Activated effector memory CD4-positive, alpha-beta T cell treated with Interleukin-2 at 50 U/mL for 16 hours (primary cell): ENCODE measurements at regions not wholly inside any gene's neighbourhood (a gene's known extent, or its start where the extent isn't known, plus 50 kb on each side); places are given as distances from the start of the nearest gene placed in this dataset.
"Not testable (repeated sequence)": the region's sequence is repeated elsewhere in the genome, so short reads cannot be mapped to it uniquely, and the experiment has no call there.

Experiments
- DNase-seq: peaks from one replicate; pipeline ENCODE4 v3.0.0-alpha.2; 2020

DNA sequence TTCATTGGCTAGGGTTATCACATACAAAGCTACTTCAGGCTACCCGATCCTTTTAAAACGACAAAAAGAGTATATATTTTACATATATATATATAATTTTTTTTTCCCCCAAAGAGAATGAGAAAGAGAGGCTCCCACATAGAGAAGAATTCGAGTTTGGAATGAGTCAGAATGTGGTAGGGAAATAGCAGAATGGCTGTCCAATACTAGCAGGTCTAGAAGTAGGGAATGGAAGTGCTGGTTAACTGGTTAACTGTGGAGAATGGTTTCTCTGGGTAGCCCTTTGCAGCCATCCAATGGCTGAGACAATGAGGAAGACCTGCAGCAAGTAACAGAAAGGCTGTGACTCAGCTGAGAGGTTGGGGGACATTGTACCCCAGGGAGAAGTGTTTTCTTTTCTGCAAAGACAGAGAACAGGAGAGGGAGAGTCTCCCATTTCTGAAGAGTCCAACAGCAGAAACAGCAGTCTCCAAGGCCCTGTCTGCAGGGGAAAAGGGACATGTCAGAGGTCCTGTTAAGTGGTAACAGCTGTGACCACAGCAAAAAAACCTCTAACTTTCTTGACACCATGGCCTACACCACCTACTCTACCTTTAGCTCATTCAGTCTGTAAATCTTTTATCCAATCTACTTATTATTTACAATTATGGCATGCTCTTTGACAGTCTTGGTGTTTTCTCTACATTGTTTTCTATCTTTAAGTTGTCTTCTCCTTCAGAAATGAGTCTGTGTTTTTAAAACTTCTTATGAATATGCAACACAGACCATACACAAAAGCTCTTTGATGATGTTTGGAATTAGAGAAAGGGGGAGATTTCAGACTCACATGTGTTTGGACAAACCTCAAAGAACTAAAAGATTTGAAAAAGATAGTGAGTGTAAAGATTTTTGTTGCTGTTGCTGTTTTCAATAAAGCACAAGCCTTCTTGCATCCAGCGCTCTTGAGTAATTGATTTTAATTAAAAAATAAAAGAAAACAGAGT, 116.1 kb upstream of the SLC7A14 start:
- no peak for DNase-seq

DNA sequence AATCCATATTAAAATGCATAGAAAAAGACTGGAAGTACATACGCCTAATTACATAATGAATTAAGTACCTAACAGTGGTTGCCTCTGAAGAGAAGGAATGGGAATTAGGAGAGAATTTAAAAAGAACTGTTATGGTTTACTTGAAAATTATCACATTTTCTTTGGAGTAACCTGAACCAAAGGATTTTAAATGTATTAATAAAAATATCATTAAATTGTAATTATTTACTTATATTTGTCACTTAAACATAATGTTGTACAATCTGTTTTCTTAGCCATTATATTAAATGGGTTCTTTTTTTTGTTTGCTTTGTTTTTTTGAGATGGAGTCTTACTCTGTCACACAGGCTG, 114.2 kb upstream of the SLC7A14 start:
- no peak for DNase-seq

DNA sequence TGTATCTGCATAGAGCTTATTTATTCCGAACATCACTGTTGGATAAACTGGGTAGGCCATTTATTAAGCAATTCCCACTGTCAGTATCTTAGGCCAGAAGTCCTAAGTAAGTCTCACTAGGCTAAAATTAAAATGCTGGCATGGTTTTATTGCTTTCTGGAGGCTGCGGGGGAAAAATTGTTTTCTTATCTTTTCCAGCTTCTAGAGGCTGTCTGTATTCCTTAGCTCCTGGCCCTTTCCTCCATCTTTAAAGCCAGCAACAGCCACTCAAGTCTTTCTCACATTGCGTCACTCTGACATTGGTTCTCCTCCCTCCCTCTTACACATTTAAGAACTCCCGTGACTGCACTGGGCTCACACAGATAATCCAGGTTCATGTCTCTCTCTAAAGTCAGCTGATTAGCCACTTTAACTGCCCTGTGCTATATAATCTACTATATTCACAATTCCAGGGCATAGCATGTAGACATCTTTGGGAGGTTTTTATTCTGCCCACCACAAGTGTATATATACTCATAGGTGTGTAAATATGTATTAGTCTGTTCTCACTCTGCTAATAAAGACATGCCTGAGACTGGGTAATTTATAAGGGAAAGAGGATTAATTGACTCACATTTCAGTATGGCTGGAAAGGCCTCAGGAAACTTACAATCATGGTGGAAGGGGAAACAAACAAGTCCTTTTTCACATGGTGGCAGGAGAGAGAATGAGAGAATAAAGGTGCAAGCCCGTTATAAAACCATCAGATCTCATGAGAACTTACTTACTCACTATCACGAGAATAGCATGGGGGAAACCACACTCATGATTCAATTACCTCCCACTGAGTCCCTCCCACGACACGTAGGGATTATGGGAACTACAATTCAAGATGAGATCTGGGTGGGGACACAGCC, 113.5 kb upstream of the SLC7A14 start:
- DNase-seq: no peak

DNA sequence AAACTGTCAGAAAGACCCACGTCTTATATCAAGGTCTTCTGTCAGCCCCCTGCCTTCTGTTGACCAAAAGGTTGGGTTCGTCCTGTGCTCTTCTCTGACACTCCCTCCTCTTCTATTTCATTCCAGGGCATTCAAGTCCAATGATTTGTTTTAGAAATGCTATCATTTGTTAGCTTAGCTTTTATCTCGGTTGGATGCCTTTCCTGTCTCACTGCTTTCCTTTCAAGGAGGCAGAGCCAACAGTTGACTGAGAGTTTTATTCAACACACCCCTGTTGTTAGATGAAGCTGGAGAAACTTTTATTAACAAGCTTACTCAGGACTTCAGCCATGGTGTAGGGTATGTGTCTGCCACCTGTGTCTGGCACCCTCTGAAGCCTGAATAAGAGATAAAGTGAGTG, 112.0 kb upstream of the SLC7A14 start:
- no peak for DNase-seq

DNA sequence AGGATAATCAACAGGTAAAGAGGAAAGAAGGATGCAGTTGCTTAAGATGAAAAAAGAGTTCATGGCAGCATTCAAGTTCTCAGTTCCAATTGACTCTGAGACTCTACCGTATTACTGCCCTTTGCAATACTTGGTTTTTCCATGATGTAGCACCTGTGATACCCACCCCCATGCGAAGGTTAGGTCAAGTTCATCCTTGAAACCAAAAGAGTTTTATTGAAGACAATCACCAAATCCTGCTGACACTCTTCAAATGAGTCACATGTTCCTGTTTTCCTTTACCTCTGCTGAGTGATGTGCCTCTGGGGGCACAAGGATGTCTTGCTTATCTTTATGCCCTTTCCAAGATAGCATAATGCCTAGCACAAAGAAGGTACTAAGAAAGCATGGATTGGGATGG, 111.3 kb upstream of the SLC7A14 start:
- no peak for DNase-seq

DNA sequence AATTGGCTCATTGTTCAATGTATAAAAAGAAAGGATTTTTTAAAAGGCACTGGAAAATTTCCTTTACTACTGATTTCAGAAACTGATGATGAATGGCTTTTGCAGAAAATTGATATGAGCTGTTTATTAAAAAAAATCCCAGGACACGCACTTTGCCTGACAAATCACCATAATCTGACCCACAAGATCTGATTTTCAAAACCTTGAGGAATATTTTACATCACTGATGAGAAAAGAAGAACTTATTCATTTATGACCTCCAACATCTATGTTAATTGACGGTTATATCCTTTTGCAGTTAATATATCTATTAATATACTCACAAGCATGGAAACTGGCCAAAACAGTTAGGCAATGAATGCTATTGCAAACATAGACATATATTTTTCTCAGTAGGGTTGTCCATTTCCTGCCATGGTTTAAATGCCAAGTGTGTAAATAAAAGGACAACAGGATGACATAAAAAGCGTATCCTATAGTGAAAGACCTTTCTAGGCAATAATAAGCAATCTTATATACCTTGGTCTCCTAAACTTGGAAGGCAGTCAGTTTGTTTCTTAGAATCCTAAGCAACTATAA, 109.7 kb upstream of the SLC7A14 start:
- DNase-seq: no peak

DNA sequence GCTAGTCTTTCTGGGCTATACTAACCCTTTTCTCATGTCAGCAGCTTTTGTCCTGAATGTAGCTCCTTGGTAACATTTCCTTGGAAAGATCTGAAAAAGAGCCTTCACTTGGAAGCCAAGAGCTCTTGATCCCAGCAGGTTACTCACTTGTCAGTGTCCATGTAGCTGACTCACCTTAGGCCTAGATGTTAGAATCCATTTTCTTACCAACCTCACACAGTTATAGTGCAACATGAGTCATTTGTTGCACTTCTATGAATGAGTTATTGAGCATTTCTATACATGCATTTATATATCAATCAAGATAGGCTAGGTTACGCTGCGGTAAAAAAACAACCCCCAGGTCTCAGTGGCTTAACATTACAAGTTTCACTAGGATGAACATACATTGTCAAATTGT, 106.8 kb upstream of the SLC7A14 start:
- DNase-seq: no peak

DNA sequence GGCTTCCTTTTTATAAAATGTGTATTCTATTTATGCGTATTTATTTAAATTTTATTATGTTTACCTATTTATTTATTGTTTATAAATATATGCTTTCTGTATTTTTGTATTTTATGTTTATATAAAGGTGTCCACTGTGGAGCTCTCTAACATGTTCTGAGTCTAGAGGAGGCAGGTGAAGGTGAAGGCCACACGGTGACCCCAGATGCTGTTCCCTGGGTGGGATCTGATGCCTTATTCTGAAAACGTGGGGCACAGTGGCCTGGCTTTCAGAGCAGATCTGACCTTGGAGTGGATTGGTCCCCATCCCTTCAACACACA, 104.7 kb upstream of the SLC7A14 start:
- no peak for DNase-seq

DNA sequence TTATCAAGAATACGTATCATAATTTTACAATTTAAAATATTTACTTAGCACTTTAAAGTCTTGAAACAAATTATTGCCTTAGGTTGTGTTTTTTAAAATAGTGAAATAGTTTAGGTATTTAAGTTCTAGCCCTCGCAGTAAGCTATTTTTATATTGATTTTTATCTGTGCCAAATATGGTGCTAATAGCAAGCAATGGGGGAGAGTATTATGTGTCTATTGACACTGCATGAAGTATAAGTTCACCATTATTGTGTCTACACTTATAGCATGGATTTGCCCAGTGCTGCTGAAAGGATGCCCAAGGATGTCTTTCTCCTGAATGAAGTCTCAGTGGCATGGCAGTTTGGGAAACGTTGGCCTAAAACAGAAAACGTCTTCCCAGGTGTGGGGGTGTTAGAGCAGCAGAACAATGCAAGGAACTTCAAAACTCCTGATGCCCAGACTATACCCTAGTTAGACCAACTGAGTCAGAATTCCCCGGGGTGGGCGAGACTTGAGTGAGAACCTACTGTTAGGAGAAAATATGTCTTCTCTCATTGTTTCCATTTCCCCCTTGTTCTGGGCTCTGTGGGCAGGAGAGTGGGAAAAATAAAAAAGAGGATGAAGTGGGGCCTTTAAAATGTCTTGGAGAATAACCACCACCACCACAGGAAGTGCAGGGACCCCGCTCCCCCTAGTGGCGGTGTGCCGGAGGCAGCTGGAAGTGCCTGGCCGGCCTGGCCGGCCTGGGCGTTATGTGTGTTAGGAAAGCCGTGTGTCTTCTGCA, 104.2 kb upstream of the SLC7A14 start:
- DNase-seq: peak; percentile 1

DNA sequence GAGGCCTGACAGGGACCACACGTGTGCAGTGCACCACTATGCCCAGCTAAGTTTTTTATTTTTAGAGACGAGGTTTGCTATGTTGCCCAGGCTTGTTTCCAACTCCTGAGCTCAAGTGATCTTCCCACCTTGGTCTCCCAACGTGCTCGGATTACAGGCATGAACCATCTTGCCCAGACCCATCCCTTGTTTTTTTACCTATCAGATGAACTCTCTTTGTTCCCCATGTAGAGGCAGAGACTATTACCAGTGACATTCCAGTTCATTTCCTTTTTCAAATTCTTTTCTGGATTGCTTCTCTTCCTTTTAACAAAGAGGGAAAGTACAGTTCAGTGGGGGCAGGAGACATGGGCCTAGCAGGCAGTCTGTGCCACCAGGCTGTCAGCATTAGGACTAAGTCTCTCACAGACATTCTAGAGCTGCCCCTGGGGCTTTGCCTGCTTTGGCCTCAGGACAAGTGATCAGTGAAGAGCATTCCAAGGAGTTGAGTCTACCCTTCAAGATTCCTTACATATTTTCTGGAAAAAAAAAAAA, 103.5 kb upstream of the SLC7A14 start:
- DNase-seq: no peak

DNA sequence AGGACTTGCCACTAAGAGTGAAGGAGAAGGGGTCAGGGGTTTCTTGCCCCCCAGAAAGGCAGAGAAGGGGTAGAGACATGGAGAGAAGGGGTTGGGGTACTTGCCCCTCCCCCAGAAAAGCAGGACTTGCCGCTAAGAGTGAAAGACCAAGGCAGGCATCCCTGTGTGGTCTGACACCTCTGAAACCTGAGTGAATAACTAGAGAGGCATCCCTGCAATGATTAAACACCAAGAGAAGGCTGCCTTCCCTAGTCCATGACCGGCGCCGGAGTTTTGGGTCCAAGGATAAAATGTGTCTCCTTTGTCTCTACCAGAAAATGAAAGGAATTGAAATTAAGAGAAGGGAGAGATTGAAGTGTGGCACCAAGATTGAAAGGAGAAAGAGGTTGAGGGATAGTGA, 102.3 kb upstream of the SLC7A14 start:
- DNase-seq: not testable (repeated sequence)

DNA sequence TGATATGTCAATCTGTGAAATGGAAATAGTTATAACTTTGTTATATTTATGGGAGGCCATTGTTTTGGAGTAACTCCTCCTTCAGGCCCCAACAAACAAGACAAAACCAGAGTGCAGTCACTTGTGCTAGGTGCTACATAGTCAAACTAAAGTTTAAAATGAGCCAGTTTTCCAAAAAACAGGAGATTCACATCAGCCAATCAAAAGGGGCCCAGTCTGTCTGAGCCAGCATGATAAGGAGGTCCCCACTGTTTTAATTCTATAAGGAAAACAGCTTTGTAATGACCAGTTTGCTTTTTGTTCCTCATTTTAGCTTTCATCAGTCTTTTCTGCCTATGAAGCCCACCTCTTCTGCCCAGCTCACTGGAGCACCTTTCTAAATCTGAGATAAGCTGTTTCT, 94.7 kb upstream of the SLC7A14 start:
- no peak for DNase-seq

DNA sequence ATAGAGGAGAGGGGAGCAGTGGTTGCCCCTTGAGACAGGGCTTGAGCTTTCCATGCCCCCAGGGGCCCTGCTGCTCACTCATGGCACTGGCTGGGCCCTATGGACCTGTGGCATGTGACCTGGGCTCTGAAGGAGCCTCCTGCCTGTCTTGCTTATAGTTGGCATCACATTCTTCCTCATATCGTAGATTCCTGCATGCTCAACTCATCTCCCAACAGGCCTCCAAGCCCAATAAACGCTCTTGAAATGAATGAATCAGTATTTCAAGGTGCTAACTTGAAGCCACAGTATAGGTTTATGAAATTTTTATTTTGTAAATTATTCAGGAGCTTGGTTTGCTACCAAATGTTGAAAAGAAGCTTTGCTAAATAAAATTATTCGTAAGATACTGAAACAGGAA, 93.3 kb upstream of the SLC7A14 start:
- no peak for DNase-seq

DNA sequence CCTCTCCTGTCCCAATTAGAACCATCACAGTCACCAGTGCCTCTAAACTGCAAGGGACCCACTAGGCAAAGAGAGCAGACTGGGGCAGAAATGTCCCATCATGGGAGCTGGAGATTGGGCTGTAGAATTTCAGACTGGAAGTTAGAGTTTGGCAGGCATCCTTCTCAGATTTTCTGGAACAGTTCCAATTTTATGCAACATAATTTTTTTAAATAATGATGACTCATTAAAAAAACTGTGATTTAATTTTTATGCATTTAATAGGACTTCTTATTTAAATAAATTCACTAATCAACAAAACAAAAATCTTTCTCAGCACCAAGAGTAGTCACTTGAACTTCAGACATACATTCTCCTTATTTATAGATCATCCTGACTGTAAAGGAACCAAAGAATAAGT, 84.6 kb upstream of the SLC7A14 start:
- DNase-seq: no peak

DNA sequence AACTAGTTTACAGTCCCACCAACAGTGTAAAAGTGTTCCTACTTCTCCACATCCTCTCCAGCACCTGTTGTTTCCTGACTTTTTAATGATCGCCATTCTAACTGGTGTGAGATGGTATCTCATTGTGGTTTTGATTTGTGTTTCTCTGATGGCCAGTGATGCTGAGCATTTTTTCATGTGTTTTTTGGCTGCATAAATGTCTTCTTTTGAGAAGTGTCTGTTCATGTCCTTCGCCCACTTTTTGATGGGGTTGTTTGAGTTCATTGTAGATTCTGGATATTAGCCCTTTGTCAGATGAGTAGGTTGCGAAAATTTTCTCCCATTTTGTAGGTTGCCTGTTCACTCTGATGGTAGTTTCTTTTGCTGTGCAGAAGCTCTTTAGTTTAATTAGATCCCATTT, 77.1 kb upstream of the SLC7A14 start:
- not testable (repeated sequence) for DNase-seq

DNA sequence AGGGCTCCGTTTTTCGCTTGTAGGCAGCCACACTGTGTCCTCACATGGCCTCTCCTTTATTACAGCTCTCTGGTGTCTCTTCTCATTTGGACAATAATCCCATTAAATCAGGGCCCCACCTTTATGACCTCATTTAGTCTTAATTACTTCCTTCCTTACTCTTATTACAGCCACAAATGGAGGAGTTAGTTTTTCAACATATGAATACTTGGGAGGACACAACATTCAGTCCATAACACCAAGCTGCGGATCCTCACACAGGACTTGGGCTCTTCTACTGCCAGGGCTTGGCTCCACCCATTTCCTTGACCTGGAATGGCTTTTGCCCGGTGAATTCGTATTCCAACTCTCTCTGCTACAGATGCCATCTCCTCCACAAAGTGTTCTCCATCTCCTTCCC, 74.3 kb upstream of the SLC7A14 start:
- DNase-seq: no peak

DNA sequence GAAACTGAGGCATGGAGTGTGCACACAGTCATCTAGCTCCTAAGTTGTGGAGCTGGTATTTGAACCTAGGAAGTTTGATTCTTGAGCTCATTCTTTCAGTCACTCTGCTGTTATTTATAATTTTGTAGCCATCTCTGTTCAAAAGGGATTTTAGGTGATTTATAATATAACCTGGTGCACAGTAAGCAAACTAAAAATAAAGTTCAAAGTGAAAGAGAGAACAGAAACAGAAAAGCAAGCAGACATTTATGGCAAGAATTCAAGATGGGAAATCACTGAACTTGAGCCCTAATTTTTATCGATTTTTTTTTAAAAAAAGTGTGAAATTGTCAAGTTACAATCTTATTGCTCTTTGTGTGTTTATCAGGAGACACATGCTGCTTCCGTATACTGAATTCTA, 71.4 kb upstream of the SLC7A14 start:
- DNase-seq: no peak

DNA sequence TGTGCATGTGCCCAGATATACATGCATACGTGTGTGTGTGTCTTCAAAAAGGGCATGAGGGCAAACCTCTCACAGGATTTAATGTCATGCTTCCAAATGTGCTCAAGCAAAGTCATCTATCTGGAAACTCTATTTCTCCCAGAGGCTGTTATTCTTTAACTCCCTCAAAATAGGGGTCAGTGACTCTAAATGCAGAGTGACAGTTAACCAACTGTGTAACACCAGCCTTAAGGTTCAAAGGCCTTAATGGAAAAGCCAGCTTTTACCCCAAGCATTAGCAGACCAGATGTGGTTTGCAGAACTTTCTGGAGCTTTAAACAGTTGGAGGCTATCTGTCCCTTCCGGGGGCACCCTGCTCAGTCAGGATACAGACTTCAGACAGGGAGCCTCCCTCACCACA, 70.4 kb upstream of the SLC7A14 start:
- no peak for DNase-seq

DNA sequence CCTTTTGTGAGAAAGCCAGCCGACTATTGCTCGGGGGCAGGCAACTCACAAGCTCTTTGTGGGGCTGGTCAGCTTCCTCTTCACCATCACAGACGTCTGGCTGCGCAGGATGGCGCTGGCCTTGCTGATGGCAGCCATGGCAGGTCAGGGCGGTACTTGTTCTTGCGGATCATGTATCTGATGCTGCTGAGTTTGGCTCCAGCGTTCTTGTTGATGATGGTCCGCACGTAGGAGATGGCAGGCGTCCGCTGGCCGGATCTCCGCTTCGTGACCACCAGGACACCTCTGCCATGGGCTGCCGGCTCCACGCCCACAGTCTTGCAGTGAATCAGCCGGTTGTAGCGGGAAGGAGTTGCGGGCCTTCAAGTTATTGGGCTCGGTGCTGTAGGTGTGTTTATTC, 67.9 kb upstream of the SLC7A14 start:
- DNase-seq: no peak

DNA sequence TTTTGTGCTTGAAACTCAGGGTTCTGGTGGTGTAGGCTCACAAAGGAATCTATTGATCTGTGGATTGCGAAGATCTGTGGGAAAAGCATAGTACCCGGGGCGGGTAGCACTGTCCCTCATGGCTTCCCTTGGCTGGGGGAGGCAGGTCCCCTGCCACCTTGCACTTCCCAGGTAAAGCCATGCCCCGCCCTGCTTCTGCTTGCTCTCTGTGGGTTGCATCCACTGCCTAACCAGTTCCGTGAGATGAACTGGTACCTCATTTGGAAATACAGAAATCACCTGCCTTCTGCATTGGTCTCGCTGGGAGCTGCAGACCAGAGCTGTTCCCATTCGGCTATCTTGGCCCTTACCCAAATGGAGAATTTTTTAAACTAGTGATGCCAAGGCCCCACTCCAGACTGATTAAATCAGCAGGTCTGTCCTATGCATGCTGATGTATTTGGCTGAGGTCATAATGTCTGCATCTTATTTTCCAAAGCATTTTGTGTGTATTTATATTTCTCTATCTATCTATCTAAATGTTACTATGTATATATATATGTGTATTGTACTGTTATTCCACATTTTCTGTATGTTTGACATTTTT, 65.5 kb upstream of the SLC7A14 start:
- DNase-seq: no peak

DNA sequence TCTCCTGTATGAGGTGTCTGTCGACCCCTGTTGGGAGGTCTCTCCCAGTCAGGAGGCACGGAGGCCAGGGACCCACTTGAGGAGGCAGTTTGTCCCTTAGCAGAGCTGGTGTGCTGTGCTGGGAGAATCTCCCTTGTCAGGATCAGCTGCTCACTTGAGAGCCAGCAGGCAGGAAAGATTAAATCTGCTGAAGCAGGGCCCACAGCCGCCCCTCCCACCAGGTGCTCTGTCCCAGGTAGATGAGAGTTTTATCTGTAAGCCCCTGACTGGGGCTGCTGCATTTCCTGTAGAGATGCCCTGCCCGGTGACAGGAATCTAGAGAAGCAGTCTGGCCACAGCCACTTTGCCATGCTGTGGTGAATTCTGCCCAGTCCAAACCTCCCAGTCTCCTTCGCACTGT, 64.7 kb upstream of the SLC7A14 start:
- DNase-seq: not testable (repeated sequence)

DNA sequence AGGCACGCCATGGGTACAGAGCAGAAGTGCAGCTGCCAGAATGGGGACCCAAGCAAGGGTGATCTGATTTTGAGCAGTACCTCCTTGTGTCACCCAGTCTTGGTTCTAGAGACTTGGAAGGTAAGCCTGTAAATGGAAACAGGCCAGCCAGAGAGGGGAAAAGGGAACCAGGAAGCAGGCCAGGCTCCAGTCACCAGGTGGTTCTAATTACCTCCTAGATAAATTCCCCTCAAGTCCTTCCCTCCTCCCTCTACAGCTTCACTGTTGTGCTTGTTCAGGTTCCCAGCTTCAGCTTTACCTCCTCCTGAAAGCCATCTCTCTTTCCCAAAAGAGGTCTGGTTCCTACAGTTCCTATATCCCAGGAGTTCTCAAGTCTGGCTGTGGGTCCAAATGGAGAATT, 58.8 kb upstream of the SLC7A14 start:
- no peak for DNase-seq
